T-helper 9 cell (primary cell): ENCODE measurements at regions not wholly inside any gene's neighbourhood (a gene's known extent, or its start where the extent isn't known, plus 50 kb on each side); places are given as distances from the start of the nearest gene placed in this dataset.
"Not testable (repeated sequence)": the region's sequence is repeated elsewhere in the genome, so short reads cannot be mapped to it uniquely, and the experiment has no call there.

ENCODE experiments used
- DNase-seq: peaks from one replicate; pipeline ENCODE4 v3.0.0-alpha.2; 2020

DNA sequence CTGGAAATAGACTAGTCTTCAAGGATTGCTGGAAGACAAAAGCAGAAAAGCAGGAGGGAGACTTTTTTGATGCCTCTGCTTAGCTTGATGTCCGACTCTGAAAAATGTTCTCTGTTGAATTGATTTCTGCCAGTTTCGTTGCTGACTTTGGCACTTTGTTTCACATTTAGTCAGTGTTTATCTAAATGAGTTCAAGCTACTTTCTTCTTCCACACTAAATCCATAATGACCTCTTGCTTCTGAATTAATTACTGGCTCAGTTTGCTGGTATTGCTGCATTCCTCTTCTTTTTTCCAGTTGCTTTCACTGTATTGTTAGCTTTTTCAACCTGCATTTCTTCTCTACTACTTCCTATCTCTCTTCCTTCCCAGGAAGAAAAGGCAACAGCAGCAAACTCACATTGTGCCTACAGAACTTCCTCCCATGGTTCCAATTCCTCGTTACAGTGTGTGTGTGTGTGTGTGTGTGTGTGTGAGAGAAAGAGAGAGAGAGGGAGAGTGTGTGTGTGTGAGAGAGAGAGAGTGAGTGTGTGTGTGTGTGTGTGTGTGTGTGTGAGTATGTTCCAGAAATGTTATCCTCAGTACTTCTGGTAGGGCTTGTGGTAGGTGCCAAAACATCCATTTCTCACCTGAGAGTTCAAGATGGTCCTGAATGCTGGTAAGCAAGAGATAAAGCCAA lies 234.8 kb downstream of the CSNK1G3 start:
- DNase-seq = no peak

- no peak for DNase-seq
Measured at GRCh38 chr5:123743990-123744583, 232.1 kb downstream of the CSNK1G3 start.

DNA sequence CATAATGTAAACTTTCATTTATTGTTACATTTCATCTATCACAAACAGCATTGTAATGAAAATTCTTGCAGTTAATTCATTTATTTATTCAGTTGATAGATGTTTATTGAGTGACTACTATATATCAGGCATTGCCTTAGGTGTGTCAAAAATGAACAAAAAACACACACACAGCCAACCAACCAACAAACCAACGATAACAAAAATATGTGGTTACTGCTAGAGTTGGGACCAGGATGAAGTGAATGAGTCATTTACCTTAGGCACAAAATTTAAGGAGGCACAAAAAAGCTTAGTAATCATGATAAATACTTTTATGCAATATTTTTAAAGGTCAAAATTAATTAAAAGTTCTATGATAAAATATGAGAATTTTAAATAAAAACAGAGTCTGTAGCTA lies 223.4 kb downstream of the CSNK1G3 start:
- no peak for DNase-seq

GRCh38 chr5:123732257-123732656 lies 220.3 kb downstream of the CSNK1G3 start:
- DNase-seq = no peak

- DNase-seq = no peak
Measured at GRCh38 chr5:123722451-123722850, 210.5 kb downstream of the CSNK1G3 start.

GRCh38 chr5:123721675-123722276 lies 209.8 kb downstream of the CSNK1G3 start:
- DNase-seq = no peak

DNA sequence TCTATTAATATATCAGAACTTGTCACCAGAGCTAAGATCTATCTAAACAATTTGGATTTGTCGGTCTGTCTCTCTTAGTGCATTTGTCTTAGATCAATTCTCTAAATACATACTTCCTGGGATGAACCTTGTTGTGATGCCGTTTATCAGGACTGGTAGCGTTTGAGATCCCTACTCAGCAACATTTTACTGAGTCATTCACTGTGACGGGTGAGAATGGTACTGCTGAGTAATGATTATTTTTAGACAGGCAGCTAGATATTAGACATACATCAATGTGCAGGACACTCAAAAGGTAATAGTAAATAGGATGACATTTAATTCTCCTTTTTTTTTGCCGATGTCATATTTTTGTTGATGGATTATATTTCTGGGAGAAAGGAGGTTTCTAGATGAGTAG lies 209.0 kb downstream of the CSNK1G3 start:
- no peak for DNase-seq

DNA sequence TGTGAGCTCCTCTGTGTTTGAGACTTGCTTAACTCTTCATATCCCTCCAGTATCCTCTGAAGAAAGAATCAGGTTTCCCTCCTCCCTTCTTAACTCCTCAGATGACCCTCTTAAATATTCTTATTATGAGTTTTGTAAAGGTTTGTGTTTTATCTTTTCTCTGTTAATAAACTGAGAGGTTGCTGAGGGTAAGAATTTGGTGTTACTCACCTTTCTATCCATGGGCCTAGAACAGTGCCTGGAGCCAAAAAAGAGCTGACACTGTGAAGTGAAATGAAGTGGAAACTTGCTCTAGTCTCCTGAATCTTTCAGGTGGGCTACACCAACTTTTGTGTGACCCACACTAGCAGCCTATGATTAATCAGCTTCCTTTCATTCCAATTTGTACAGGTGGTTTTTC lies 208.4 kb downstream of the CSNK1G3 start:
- DNase-seq = no peak

GRCh38 chr5:123719004-123719403 lies 207.0 kb downstream of the CSNK1G3 start:
- DNase-seq = no peak

DNA sequence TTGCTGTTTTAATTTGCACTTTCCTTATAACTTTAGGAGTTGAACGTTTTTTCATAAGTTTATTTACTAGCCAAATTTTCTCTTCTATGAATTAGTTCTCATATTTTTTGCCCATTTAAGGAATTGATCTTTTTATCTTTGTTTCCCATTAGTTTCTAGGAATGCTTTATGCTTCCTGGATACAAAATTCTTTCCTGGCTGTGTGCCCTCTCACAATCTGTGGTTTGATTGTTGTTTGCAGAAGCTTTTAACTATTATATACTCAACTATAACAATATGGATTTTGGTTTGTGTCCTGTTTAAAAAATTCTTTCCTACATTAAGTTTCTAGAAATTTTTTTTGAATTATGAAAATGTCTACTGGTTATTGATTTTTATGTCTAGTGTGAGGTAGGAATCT lies 206.3 kb downstream of the CSNK1G3 start:
- DNase-seq = no peak

GRCh38 chr5:123717139-123717538 lies 205.2 kb downstream of the CSNK1G3 start:
- DNase-seq = no peak

DNA sequence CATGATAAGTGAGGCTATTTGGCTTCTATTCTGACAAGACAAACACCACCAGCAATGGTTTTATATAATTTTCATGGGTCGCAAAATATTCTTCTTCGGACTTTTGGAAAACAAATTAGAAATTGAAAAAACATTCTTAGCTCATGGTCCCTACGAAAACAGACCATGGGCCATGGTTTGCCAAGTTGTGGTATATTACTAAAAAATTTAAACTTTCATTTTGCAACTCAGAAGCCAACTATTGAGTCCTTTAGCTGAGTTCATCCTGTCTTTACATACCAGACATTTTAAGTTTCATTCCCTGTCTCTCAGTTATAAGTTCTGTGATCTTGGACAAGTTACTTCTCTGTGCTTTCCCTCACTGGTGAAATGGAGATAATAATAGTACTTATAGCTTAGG lies 198.1 kb downstream of the CSNK1G3 start:
- no peak for DNase-seq

GRCh38 chr5:123709422-123709821 lies 197.4 kb downstream of the CSNK1G3 start:
- DNase-seq = no peak

DNA sequence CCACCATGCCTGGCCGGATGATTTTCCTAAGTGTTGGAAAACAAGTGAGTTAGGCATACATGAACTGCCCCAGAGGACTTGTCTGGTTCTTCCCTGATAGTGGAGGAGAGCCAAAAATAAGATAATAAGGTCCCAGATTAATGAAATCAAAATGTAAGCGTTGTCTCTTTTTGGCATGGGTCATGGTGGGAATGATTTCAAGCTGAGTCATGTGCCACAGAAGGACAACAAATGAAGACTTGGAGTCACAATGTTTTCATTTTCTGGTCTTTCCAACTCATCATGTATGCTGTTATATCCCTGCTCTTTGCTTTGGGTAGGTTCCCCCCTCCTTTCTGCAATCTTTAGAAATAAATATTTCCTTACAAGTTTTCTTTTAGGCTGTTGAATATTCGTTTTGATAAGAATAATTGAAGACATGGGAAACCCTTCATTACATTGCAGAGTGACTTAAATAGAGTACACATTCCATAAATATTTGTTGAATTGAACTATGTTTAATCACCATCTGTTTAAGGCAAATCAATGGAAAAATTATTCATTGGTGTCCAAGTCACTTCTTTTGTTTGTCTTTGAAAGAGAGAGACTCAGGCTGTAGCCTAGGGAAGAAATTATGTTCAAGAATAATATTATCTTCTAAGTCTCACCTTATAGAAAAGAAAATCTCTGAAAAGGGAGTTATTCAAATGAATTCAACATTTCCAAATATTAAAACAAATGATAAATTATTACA lies 196.3 kb downstream of the CSNK1G3 start:
- no peak for DNase-seq

GRCh38 chr5:123706531-123706930 lies 194.6 kb downstream of the CSNK1G3 start:
- DNase-seq = no peak

DNA sequence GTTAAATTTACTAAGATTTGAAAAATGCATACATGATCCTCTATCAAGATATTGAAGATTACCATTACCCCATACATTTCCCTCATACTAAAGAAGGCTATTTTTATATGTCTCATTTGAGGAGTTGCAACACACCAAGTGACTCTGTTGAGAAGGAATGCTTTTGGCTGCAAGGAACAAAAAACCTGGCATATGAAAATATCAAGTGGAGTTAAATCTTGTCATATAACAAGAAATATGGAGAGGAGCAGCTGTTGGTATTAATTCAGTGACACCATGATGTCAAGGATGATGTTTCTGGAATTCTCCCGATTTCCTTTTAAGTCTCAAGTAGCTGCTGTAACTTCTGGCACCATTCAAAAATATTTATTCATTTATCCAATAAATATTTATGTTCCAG lies 193.8 kb downstream of the CSNK1G3 start:
- no peak for DNase-seq

GRCh38 chr5:123701511-123702200 lies 189.7 kb downstream of the CSNK1G3 start:
- no peak for DNase-seq

- DNase-seq = no peak
Measured at GRCh38 chr5:123700624-123701287, 188.8 kb downstream of the CSNK1G3 start.

DNA sequence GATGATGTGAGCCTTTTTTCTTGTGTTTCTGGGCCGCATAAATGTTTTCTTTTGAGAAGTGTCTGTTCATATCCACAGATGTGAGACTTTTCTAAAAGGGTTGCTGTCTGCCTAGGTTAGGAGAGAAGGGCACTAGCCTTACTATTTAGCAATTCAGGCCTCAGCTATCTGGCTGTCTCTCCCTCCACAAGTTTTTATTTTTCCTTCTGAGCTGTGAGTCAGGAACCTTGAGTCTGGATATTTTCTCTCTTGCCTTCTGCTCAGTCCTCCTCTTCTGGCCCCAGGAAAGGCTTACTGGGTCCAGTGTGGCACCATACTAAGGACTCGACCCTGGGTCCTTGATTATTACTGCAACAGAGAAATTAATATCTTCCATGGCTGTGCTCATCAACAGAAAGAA lies 187.6 kb downstream of the CSNK1G3 start:
- DNase-seq = no peak

- DNase-seq = not testable (repeated sequence)
Measured at GRCh38 chr5:123698937-123699336, 187.0 kb downstream of the CSNK1G3 start.

GRCh38 chr5:123696921-123697341 lies 185.0 kb downstream of the CSNK1G3 start:
- DNase-seq = no peak

GRCh38 chr5:123690821-123691220 lies 178.8 kb downstream of the CSNK1G3 start:
- no peak for DNase-seq

DNA sequence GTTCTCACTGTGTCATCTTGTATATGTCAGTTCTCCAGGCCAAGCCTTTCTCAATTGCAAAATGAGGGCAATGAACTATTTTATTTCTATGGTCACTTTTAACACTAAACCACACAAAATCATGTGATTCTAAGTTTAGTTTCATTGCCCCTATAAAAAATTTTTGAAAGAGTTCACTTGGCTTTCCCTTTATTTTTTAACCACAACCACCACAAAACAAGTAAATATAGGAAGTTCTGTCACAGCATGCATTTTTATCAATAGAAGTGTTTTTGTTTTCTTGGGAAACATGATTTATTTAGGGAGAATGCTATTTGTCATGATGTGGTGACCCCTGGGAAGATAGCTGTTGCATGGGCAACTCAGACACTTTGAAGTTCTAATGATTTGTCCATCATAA lies 169.1 kb downstream of the CSNK1G3 start:
- no peak for DNase-seq
